ENCODE measurements at regions not wholly inside any gene's neighbourhood (a gene's known extent, or its start where the extent isn't known, plus 50 kb on each side); places are given as distances from the start of the nearest gene placed in this dataset.

DNA sequence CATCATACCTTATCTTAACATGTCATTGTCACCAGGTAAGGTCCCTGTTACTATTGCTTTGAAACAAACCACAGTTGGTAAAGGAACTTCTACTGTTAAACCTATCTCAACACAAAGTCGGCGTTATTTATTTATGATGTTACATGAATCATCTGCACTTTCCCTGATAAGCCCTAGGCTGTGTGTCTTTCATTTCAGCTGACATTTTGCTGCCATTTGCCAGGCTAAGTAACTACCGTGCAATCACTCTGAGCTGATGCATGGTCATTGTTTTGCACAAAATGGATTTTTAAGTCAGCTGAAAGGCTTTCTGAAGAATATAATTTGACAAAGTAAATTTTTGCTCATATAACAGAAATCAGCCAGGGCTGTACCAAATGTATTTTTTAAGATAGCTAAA is 546.5 kb downstream of the ZNF608 start:
- Histone ChIP-seq H3K27ac (ENCODE audit: insufficient read depth in 1 of 2, low read depth in 1 of 2, low read length in 2 of 2, poor library complexity in 1 of 2, severe bottlenecking in 2 of 2) (no peak overlapping the region), H3K4me1 (ENCODE audit: control extremely low read depth in 1 of 4, control insufficient read depth in 4 of 4, insufficient read depth in 4 of 4, low read length in 3 of 4) (no peaks in the 10 kb centered on the region), H3K4me3 (ENCODE audit: control insufficient read depth in 1 of 7, extremely low read depth in 1 of 7, insufficient read depth in 4 of 7, low read depth in 2 of 7, low read length in 6 of 7) (no peak overlapping the region), H3K36me3 (ENCODE audit: control insufficient read depth in 4 of 4, insufficient read depth in 4 of 4, low read length in 3 of 4) (no peaks in the 10 kb centered on the region), H3K9me3 (ENCODE audit: control extremely low read depth in 1 of 5, control insufficient read depth in 4 of 5, insufficient read depth in 2 of 5, low read depth in 1 of 5, low read length in 4 of 5) (peaks cover 0 to 20% (median 12%) of the 10 kb centered on the region in 5 experiments), H3K27me3 (replicated peaks in 2 of 5; ENCODE audit: control insufficient read depth in 4 of 5, insufficient read depth in 5 of 5, low read length in 4 of 5) (no peaks in the 10 kb centered on the region)
- WGBS (ENCODE audit: insufficient coverage), result 93% methylated on average over 2 of the region's 3 CpGs
- peak in 1 of 3 donors; percentile 15 for DNase-seq
- CTCF ChIA-PET, result no interaction called here
- POLR2A ChIA-PET, result no interaction called here

DNA sequence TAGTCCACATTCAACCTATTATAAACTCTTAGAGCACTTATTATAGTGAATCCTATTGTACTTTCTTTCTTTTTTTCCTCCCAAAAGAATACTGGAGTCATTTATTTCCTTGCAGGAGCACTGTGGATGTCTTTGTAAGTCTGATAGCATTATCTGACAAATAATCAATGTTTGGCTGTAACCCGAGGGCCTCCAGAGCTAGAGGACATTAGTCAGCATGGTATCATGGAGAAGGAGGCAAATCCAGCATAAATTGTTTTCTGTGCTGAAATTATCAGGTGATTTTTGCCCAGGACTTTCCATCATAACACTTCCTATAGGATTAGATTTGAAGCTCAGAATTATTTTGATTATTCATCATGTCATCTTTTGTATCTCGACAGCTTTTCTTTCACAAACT is 551.0 kb downstream of the ZNF608 start:
- no peak overlapping the region for H3K4me3 ChIP-seq (ENCODE audit: control insufficient read depth in 1 of 7, extremely low read depth in 1 of 7, insufficient read depth in 4 of 7, low read depth in 2 of 7, low read length in 6 of 7)
- no peaks in the 10 kb centered on the region for H3K9me3 ChIP-seq (ENCODE audit: control extremely low read depth in 1 of 5, control insufficient read depth in 4 of 5, insufficient read depth in 2 of 5, low read depth in 1 of 5, low read length in 4 of 5)
- DNase-seq, result no peak
- H3K27ac ChIP-seq (ENCODE audit: insufficient read depth in 1 of 2, low read depth in 1 of 2, low read length in 2 of 2, poor library complexity in 1 of 2, severe bottlenecking in 2 of 2), result no peak overlapping the region
- H3K4me1 ChIP-seq (ENCODE audit: control extremely low read depth in 1 of 4, control insufficient read depth in 4 of 4, insufficient read depth in 4 of 4, low read length in 3 of 4), result no peaks in the 10 kb centered on the region
- CTCF ChIA-PET, result no interaction called here
- H3K27me3 ChIP-seq (replicated peaks in 2 of 5; ENCODE audit: control insufficient read depth in 4 of 5, insufficient read depth in 5 of 5, low read length in 4 of 5), result no peaks in the 10 kb centered on the region
- WGBS (ENCODE audit: insufficient coverage), result 100% methylated on average over 1 of the region's 2 CpGs
- no peaks in the 10 kb centered on the region for H3K36me3 ChIP-seq (ENCODE audit: control insufficient read depth in 4 of 4, insufficient read depth in 4 of 4, low read length in 3 of 4)
- POLR2A ChIA-PET, result no interaction called here

DNA sequence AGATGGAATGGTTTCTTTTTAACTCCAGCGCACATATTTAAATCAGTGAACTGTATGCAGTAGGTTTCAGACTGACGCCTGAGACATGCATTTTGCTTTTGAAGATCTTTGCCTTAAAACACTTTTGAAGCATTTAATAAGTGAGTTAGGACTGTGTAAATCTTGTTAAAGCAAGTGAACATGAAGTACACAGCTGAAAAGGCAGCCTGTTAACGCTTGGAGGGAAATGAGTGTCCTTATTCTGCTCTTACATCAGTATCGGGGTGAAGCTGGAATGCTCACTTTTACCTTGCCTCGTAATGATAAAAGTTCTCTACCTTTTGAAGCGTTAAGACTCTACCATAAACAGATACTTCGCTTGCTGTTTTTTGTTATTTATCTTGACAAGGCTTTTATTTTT is 552.2 kb downstream of the ZNF608 start:
- WGBS (ENCODE audit: insufficient coverage), result 98% methylated on average over 4 of the region's 7 CpGs
- Histone ChIP-seq H3K4me3 (ENCODE audit: control insufficient read depth in 1 of 7, extremely low read depth in 1 of 7, insufficient read depth in 4 of 7, low read depth in 2 of 7, low read length in 6 of 7) (no peak overlapping the region), H3K4me1 (ENCODE audit: control extremely low read depth in 1 of 4, control insufficient read depth in 4 of 4, insufficient read depth in 4 of 4, low read length in 3 of 4) (no peaks in the 10 kb centered on the region), H3K27me3 (replicated peaks in 2 of 5; ENCODE audit: control insufficient read depth in 4 of 5, insufficient read depth in 5 of 5, low read length in 4 of 5) (no peaks in the 10 kb centered on the region), H3K36me3 (ENCODE audit: control insufficient read depth in 4 of 4, insufficient read depth in 4 of 4, low read length in 3 of 4) (no peaks in the 10 kb centered on the region), H3K27ac (ENCODE audit: insufficient read depth in 1 of 2, low read depth in 1 of 2, low read length in 2 of 2, poor library complexity in 1 of 2, severe bottlenecking in 2 of 2) (no peak overlapping the region), H3K9me3 (ENCODE audit: control extremely low read depth in 1 of 5, control insufficient read depth in 4 of 5, insufficient read depth in 2 of 5, low read depth in 1 of 5, low read length in 4 of 5) (no peaks in the 10 kb centered on the region)
- POLR2A ChIA-PET, result no interaction called here
- no peak for DNase-seq
- CTCF ChIA-PET, result no interaction called here

DNA sequence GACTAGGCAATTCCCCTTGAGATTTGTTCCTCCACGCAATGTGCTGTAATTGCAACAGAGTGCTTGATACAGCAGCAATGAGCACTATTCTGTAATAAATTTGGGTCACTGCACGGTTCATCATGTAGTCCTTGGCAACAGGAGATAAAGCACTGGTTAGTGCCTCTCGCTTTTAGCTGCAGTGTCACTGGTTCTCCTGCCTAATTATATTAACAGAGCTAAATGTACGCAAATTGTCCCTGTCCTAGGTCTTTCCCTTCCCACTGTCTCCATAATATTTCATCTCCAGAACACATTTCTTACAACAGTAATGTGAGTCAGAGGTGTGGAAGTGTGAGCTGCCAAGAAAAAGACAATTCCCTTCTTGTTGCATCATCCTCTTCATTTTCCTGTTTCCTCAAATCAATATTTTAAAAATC is 553.1 kb downstream of the ZNF608 start:
- H3K27ac ChIP-seq (ENCODE audit: insufficient read depth in 1 of 2, low read depth in 1 of 2, low read length in 2 of 2, poor library complexity in 1 of 2, severe bottlenecking in 2 of 2), result no peak overlapping the region
- WGBS (ENCODE audit: insufficient coverage), result 100% methylated on average over 3 of the region's 4 CpGs
- H3K4me3 ChIP-seq (ENCODE audit: control insufficient read depth in 1 of 7, extremely low read depth in 1 of 7, insufficient read depth in 4 of 7, low read depth in 2 of 7, low read length in 6 of 7), result no peak overlapping the region
- no peaks in the 10 kb centered on the region for H3K36me3 ChIP-seq (ENCODE audit: control insufficient read depth in 4 of 4, insufficient read depth in 4 of 4, low read length in 3 of 4)
- DNase-seq, result no peak
- no peaks in the 10 kb centered on the region for H3K9me3 ChIP-seq (ENCODE audit: control extremely low read depth in 1 of 5, control insufficient read depth in 4 of 5, insufficient read depth in 2 of 5, low read depth in 1 of 5, low read length in 4 of 5)
- ChIA-PET CTCF (no interaction called here), POLR2A (interaction anchor here (0.5 kb wide), 1 partner anchor 280 kb away, joined by 4 read pairs; no protein-coding TSS in a partner anchor)
- H3K27me3 ChIP-seq (replicated peaks in 2 of 5; ENCODE audit: control insufficient read depth in 4 of 5, insufficient read depth in 5 of 5, low read length in 4 of 5), result no peaks in the 10 kb centered on the region
- no peaks in the 10 kb centered on the region for H3K4me1 ChIP-seq (ENCODE audit: control extremely low read depth in 1 of 4, control insufficient read depth in 4 of 4, insufficient read depth in 4 of 4, low read length in 3 of 4)

DNA sequence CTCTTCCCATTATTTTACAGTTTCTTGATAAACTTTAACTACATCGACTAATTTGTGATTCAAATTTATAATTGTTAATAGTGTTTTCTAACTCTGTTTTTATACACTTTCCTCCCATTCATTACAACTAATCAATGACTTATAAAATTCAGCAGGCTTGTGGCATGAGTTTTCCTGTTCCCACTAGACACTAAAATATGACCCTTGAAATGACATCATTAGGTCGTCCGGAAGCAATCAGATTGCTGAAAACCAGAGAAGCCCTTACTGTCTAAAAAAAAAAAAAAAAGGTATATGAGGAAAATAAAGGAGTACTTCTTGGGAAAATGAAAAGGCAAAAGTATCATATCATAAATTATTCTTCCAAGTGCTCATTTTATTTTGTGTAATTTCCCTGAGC is 553.7 kb downstream of the ZNF608 start:
- ChIA-PET CTCF (no interaction called here), POLR2A (no interaction called here)
- H3K4me1 ChIP-seq (ENCODE audit: control extremely low read depth in 1 of 4, control insufficient read depth in 4 of 4, insufficient read depth in 4 of 4, low read length in 3 of 4), result no peaks in the 10 kb centered on the region
- no peak overlapping the region for H3K4me3 ChIP-seq (ENCODE audit: control insufficient read depth in 1 of 7, extremely low read depth in 1 of 7, insufficient read depth in 4 of 7, low read depth in 2 of 7, low read length in 6 of 7)
- no CpG with 5 or more reads among the region's 3 CpGs for WGBS (ENCODE audit: insufficient coverage)
- no peaks in the 10 kb centered on the region for H3K9me3 ChIP-seq (ENCODE audit: control extremely low read depth in 1 of 5, control insufficient read depth in 4 of 5, insufficient read depth in 2 of 5, low read depth in 1 of 5, low read length in 4 of 5)
- DNase-seq, result no peak
- H3K27ac ChIP-seq (ENCODE audit: insufficient read depth in 1 of 2, low read depth in 1 of 2, low read length in 2 of 2, poor library complexity in 1 of 2, severe bottlenecking in 2 of 2), result no peak overlapping the region
- H3K27me3 ChIP-seq (replicated peaks in 2 of 5; ENCODE audit: control insufficient read depth in 4 of 5, insufficient read depth in 5 of 5, low read length in 4 of 5), result no peaks in the 10 kb centered on the region
- H3K36me3 ChIP-seq (ENCODE audit: control insufficient read depth in 4 of 4, insufficient read depth in 4 of 4, low read length in 3 of 4), result no peaks in the 10 kb centered on the region

DNA sequence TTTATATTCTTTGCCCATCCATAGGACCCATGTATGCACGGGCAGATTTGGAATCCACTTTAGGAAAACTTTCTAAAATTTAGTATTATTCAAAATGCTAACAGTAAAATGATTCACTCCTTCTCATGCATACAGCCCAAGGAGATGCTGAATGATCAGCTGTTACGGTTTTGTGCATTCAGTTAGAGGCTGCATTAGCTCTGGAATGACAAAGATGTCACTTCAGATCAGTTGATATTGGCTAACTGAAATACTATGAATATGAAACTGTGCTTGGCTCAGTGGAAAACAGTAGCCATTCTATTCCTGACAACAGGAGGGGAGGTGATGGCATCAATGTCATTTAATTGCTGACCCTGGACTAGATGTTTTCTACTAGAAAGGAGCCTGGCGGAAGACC is 560.7 kb downstream of the ZNF608 start:
- no peaks in the 10 kb centered on the region for H3K9me3 ChIP-seq (ENCODE audit: control extremely low read depth in 1 of 5, control insufficient read depth in 4 of 5, insufficient read depth in 2 of 5, low read depth in 1 of 5, low read length in 4 of 5)
- H3K4me1 ChIP-seq (ENCODE audit: control extremely low read depth in 1 of 4, control insufficient read depth in 4 of 4, insufficient read depth in 4 of 4, low read length in 3 of 4), result no peaks in the 10 kb centered on the region
- H3K4me3 ChIP-seq (ENCODE audit: control insufficient read depth in 1 of 7, extremely low read depth in 1 of 7, insufficient read depth in 4 of 7, low read depth in 2 of 7, low read length in 6 of 7), result no peak overlapping the region
- H3K27me3 ChIP-seq (replicated peaks in 2 of 5; ENCODE audit: control insufficient read depth in 4 of 5, insufficient read depth in 5 of 5, low read length in 4 of 5), result no peaks in the 10 kb centered on the region
- H3K36me3 ChIP-seq (ENCODE audit: control insufficient read depth in 4 of 4, insufficient read depth in 4 of 4, low read length in 3 of 4), result no peaks in the 10 kb centered on the region
- ChIA-PET POLR2A (no interaction called here), CTCF (no interaction called here)
- no peak overlapping the region for H3K27ac ChIP-seq (ENCODE audit: insufficient read depth in 1 of 2, low read depth in 1 of 2, low read length in 2 of 2, poor library complexity in 1 of 2, severe bottlenecking in 2 of 2)
- no peak for DNase-seq
- WGBS (ENCODE audit: insufficient coverage), result 100% methylated on average over 1 of the region's 3 CpGs

DNA sequence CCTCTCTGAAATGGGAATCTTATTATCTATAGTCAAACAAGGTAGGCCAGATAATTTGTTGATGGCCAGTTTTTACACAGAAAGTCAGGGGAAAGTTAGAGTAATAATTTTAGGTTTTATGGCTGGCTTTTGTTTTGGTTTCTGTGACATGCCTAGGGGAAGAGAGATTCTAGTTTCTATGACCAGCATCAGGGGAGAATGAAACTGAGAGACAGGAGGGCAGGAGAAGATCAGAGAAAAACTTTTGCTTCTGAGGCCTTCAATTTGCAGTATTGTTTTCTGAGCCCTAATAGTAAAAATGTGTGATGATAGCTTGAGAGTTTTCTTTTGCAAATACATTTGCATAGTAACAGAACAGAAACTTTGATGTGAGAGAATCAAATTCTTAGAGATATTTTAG is 564.3 kb downstream of the ZNF608 start:
- no peaks in the 10 kb centered on the region for H3K27me3 ChIP-seq (replicated peaks in 2 of 5; ENCODE audit: control insufficient read depth in 4 of 5, insufficient read depth in 5 of 5, low read length in 4 of 5)
- H3K9me3 ChIP-seq (ENCODE audit: control extremely low read depth in 1 of 5, control insufficient read depth in 4 of 5, insufficient read depth in 2 of 5, low read depth in 1 of 5, low read length in 4 of 5), result peaks cover 0 to 3% (median 0%) of the 10 kb centered on the region in 5 experiments
- ChIA-PET POLR2A (no interaction called here), CTCF (no interaction called here)
- no peaks in the 10 kb centered on the region for H3K36me3 ChIP-seq (ENCODE audit: control insufficient read depth in 4 of 4, insufficient read depth in 4 of 4, low read length in 3 of 4)
- no peak overlapping the region for H3K27ac ChIP-seq (ENCODE audit: insufficient read depth in 1 of 2, low read depth in 1 of 2, low read length in 2 of 2, poor library complexity in 1 of 2, severe bottlenecking in 2 of 2)
- H3K4me1 ChIP-seq (ENCODE audit: control extremely low read depth in 1 of 4, control insufficient read depth in 4 of 4, insufficient read depth in 4 of 4, low read length in 3 of 4), result no peaks in the 10 kb centered on the region
- no peak for DNase-seq
- H3K4me3 ChIP-seq (ENCODE audit: control insufficient read depth in 1 of 7, extremely low read depth in 1 of 7, insufficient read depth in 4 of 7, low read depth in 2 of 7, low read length in 6 of 7), result no peak overlapping the region

Data from common myeloid progenitor, CD34-positive (primary cell).